HFF-Myc (cell line): ENCODE measurements at regions not wholly inside any gene's neighbourhood (a gene's known extent, or its start where the extent isn't known, plus 50 kb on each side); places are given as distances from the start of the nearest gene placed in this dataset.

Experiments
- DNase-seq: peaks from one replicate; pipeline ENCODE4 v3.0.0-alpha.2; 2011; ENCODE audit warnings: low read depth; ENCODE audit errors: extremely low read depth
- H3K4me3 ChIP-seq: replicated peaks from 2 replicates; pipeline ENCODE4 v1.5.1; 2011; ENCODE audit warnings: low read depth, mild to moderate bottlenecking, control low read depth, low read length
- TF ChIP-seq, protein P1 (sequence below): IDR thresholded peaks from 2 replicates; pipeline ENCODE4 v1.5.1; 2012; ENCODE audit warnings: mild to moderate bottlenecking, low read depth, low read length, control low read depth; ENCODE audit errors: missing control alignments

DNA sequence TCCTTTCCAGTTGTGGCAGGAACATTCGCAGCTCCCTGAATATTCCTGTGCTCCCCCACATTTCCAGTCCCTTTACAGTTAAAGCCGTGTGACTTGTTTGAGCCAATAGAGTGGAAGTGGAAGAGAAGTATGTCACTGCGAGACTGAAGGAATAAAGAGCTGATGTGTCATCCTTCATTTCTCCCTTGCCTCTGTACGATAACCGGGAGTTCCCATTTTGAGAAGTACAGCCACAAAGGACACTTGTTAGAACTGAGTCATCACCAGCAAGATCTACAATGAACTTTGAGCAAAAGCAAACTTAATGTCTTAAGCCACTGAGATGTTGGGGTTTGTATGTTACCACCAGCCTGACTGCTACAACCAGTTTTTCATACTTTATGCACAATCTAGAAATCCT, 92.3 kb downstream of the SPRY1 start:
- no peak overlapping the region for H3K4me3 ChIP-seq
- DNase-seq = no peak
- TF ChIP-seq, protein P1, sequence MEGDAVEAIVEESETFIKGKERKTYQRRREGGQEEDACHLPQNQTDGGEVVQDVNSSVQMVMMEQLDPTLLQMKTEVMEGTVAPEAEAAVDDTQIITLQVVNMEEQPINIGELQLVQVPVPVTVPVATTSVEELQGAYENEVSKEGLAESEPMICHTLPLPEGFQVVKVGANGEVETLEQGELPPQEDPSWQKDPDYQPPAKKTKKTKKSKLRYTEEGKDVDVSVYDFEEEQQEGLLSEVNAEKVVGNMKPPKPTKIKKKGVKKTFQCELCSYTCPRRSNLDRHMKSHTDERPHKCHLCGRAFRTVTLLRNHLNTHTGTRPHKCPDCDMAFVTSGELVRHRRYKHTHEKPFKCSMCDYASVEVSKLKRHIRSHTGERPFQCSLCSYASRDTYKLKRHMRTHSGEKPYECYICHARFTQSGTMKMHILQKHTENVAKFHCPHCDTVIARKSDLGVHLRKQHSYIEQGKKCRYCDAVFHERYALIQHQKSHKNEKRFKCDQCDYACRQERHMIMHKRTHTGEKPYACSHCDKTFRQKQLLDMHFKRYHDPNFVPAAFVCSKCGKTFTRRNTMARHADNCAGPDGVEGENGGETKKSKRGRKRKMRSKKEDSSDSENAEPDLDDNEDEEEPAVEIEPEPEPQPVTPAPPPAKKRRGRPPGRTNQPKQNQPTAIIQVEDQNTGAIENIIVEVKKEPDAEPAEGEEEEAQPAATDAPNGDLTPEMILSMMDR = no peak

DNA sequence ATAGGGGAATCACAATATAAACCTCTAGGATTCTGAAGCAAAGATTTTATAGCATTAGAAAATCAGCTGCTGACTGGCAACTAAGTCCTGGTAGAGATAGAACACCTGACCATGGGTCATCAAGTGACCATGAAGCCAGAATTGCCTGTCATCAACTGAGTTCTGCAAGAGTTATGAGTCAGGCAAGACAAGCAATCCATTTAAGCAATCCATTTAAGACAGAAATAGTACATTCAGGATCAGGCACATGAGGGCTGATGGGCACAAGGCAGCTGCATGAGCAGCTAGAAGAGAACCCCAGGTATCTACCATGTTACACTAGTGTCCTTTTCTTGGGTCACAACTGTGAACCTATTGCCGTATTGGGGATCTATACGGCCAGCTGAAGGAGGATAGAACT, 98.9 kb downstream of the SPRY1 start:
- H3K4me3 ChIP-seq = no peak overlapping the region
- TF ChIP-seq, protein P1 = no peak
- no peak for DNase-seq

DNA sequence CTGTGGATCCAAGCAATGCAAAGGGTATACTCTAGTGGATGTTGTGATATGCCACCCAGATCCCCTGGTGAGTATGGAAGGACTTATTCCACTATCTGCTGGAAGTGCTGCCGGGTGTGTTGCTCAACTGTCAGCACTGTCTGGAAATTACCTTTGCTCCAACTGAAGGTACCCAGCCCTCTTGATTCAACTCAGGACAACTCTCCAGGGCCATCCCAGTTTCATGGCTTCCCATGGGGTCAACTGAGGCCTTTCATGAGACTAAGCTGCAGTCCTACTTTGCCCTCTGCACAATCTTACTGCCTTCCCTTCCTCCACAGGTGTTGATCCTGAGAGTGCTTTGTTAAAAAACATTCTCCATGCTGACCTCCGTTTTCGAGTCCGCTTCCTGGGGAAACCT, 99.8 kb downstream of the SPRY1 start:
- H3K4me3 ChIP-seq = no peak overlapping the region
- TF ChIP-seq, protein P1 = no peak
- no peak for DNase-seq

DNA sequence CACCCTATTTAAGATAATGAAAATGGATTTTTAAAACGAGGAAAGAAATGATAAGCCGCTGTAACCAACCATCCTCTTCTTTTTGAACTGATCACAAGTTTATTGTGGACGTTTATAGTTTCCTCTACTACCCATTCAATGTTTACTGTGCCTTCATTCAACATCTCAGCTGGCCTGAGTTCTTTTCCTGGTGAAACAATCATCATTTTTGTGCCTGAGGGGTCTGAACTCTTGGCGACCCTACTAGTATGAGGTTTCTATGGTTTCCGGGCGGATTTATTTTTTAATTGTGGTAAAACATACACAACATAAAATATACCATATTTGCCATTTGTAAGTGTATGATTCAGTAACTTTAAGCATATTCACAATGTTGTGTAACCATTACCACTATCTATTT, 100.7 kb downstream of the SPRY1 start:
- DNase-seq = no peak
- H3K4me3 ChIP-seq = no peak overlapping the region
- TF ChIP-seq, protein P1 = no peak

DNA sequence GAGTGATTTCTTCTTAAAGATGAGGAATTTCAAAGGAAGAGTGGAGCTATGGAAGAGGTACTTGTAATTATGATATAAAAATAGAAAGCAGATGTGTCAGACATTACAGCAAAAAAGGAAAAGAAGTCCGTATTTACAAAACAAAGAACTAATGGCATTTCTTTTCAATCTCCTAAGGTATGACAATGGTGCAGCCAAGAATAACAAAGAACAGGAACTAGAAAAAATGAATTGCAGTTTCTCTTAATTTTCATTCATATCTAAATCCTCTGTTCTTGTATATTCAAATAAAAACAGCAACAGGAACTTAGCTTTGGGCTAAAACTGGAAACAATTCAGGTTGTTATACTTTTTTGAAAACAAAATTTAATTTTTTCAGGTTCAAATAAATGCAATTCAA, 105.1 kb downstream of the SPRY1 start:
- TF ChIP-seq, protein P1 = no peak
- H3K4me3 ChIP-seq = no peak overlapping the region
- DNase-seq = no peak

DNA sequence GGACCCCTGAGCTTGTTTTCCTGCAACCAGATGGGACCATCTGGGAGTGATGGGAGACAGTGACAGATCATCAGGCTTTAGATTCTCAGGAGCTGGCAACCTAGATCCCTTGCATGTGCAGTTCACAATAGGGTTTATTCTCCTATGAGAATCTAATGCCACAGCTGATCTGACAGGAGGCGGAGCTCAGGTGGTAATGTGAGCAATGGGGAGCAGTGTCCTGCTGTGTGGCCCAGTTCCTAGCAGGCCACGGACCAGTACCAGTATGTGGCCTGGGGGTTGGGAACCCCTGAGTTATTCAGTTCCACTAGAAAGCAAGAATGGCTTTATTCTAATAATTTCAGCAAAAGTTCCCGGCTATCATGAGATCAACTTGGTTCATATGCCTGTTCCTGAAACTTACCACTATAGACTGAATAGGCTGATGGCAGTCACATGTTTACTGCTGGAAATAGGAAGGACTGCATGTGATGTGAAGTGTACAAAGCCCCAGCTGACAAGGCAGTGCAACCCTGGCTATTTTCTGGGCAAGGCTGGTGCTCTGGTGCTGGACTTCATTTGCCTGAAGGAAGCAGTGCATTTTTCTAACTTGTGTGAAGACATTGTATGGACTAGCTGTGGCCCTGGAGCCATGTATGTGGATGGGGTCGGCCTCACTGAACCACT, 107.2 kb downstream of the SPRY1 start:
- TF ChIP-seq, protein P1 = no peak
- H3K4me3 ChIP-seq = no peak overlapping the region
- no peak for DNase-seq
